ENCODE measurements at regions not wholly inside any gene's neighbourhood (a gene's known extent, or its start where the extent isn't known, plus 50 kb on each side); places are given as distances from the start of the nearest gene placed in this dataset.
A peak's percentile ranks its signal among the peaks of the same experiment; 100 is the strongest.

GRCh38 chr1:25042331-25043227 lies 112.5 kb upstream of the RUNX3 start:
- H3K27ac ChIP-seq, result no peak overlapping the region
- TF ChIP-seq ZFX (IDR thresholded peaks at IDR 0.05; ENCODE audit: borderline replicate concordance), result no peak
- no peak for TF ChIP-seq CTCF (IDR thresholded peaks at IDR 0.05)

GRCh38 chr1:25041916-25042315 lies 111.8 kb upstream of the RUNX3 start:
- no peak overlapping the region for H3K27ac ChIP-seq
- TF ChIP-seq ZFX (IDR thresholded peaks at IDR 0.05; ENCODE audit: borderline replicate concordance) (no peak), CTCF (IDR thresholded peaks at IDR 0.05) (no peak)

GRCh38 chr1:25040122-25040685 lies 110.1 kb upstream of the RUNX3 start:
- TF ChIP-seq CTCF (IDR thresholded peaks at IDR 0.05) (no peak), ZFX (IDR thresholded peaks at IDR 0.05; ENCODE audit: borderline replicate concordance) (no peak)

GRCh38 chr1:25039229-25039628 lies 109.2 kb upstream of the RUNX3 start:
- TF ChIP-seq CTCF (IDR thresholded peaks at IDR 0.05) (no peak), ZFX (IDR thresholded peaks at IDR 0.05; ENCODE audit: borderline replicate concordance) (no peak)
- H3K27ac ChIP-seq, result no peak overlapping the region

More at GRCh38 chr1:25040122-25040685, 110.1 kb upstream of the RUNX3 start:
- H3K27ac ChIP-seq, result no peak overlapping the region

- TF ChIP-seq ZFX (IDR thresholded peaks at IDR 0.05; ENCODE audit: borderline replicate concordance), result no peak
- no peak for TF ChIP-seq CTCF (IDR thresholded peaks at IDR 0.05)
- no peak overlapping the region for H3K27ac ChIP-seq
These were observed 108.6 kb upstream of the RUNX3 start for GRCh38 chr1:25038699-25039098.

GRCh38 chr1:25037174-25038074 lies 107.3 kb upstream of the RUNX3 start:
- no peak overlapping the region for H3K27ac ChIP-seq
- TF ChIP-seq CTCF (IDR thresholded peaks at IDR 0.05) (peak; percentile 83), ZFX (IDR thresholded peaks at IDR 0.05; ENCODE audit: borderline replicate concordance) (no peak)
